ENCODE measurements at regions not wholly inside any gene's neighbourhood (a gene's known extent, or its start where the extent isn't known, plus 50 kb on each side); places are given as distances from the start of the nearest gene placed in this dataset.

GRCh38 chr20:7790189-7790588, 150.1 kb downstream of the HAO1 start:
- no TSS peak for BruUV-seq (replicated peaks)

More at GRCh38 chr20:7790189-7790588, 150.1 kb downstream of the HAO1 start:
- no peak overlapping the region for H4K91ac ChIP-seq (ENCODE audit: insufficient read depth, low read depth, low read length)
- H2AK5ac ChIP-seq (ENCODE audit: low read depth, low read length) = no peak overlapping the region
- no CpG with 5 or more reads among the region's 2 CpGs for WGBS, 2 experiments (ENCODE audit: extremely low coverage in 2 of 2, insufficient read length in 1 of 2)
- no peaks in the 10 kb centered on the region for H3K36me3 ChIP-seq (ENCODE audit: control insufficient read depth, insufficient read depth, low read length)
- no peak for DNase-seq
- no peak overlapping the region for H2BK15ac ChIP-seq (ENCODE audit: low read depth, low read length)
- H2BK20ac ChIP-seq (ENCODE audit: low read depth, low read length) = no peak overlapping the region
- H3K9me1 ChIP-seq (ENCODE audit: insufficient read depth, low read length) = no peaks in the 10 kb centered on the region
- H3K4ac ChIP-seq (ENCODE audit: low read depth, low read length) = no peak overlapping the region
- ATAC-seq (ENCODE audit: low read depth) = no peak
- no peak overlapping the region for H3K27ac ChIP-seq (ENCODE audit: insufficient read depth, low read length)
- no peak overlapping the region for H3K18ac ChIP-seq (ENCODE audit: low read depth, low read length)
- no peak overlapping the region for H2AFZ ChIP-seq (replicated peaks; ENCODE audit: low read length, poor library complexity)
- H3K4me1 ChIP-seq (ENCODE audit: control insufficient read depth, insufficient read depth, low read length) = no peaks in the 10 kb centered on the region
- no peak overlapping the region for H3K4me2 ChIP-seq (ENCODE audit: low read depth, low read length)
- TF ChIP-seq MXI1 (IDR thresholded peaks at IDR 0.05; ENCODE audit: borderline replicate concordance, low read depth, low read length) = no peak
- no peak for TF ChIP-seq SMC3 (IDR thresholded peaks at IDR 0.05; ENCODE audit: low read depth, low read length)
- no peak for TF ChIP-seq RAD21 (IDR thresholded peaks at IDR 0.05; ENCODE audit: low read length)
- TF ChIP-seq CTCF (conservative IDR thresholded peaks at IDR 0.05; ENCODE audit: low read depth, low read length) = no peak
- TF ChIP-seq ELK1 (IDR thresholded peaks at IDR 0.05; ENCODE audit: borderline replicate concordance, low read depth, low read length) = no peak
- TF ChIP-seq NFE2L2 (IDR thresholded peaks at IDR 0.05; ENCODE audit: low read depth, low read length) = no peak
- TF ChIP-seq CHD1 (IDR thresholded peaks at IDR 0.05; ENCODE audit: low read depth, low read length) = no peak
- no peak for TF ChIP-seq MAFK (IDR thresholded peaks at IDR 0.05; ENCODE audit: low read depth, low read length)
- no peak for TF ChIP-seq POLR2A (IDR thresholded peaks at IDR 0.05; ENCODE audit: low read depth, low read length)
- no peak overlapping the region for H3K9ac ChIP-seq (ENCODE audit: low read depth, low read length)
- no peak overlapping the region for H4K8ac ChIP-seq (ENCODE audit: low read depth in 2 of 2, low read length in 2 of 2)
- POLR2A ChIA-PET (ENCODE audit: unreplicated experiment) = no interaction called here
- H3K14ac ChIP-seq (replicated peaks; ENCODE audit: low read depth, low read length) = no peak overlapping the region
- no peak overlapping the region for H2BK120ac ChIP-seq (ENCODE audit: low read depth, low read length)
- H3K27me3 ChIP-seq (ENCODE audit: control insufficient read depth, insufficient read depth, low read length) = no peaks in the 10 kb centered on the region
- no peaks in the 10 kb centered on the region for H3K79me1 ChIP-seq (ENCODE audit: low read depth in 1 of 2, low read length in 2 of 2)
- H2AK9ac ChIP-seq (replicated peaks; ENCODE audit: low read depth, low read length, poor library complexity) = no peak overlapping the region
- no peaks in the 10 kb centered on the region for H3K9me3 ChIP-seq (ENCODE audit: control insufficient read depth, insufficient read depth, low read length)
- H4K20me1 ChIP-seq (ENCODE audit: insufficient read depth, low read length) = no peaks in the 10 kb centered on the region
- intact Hi-C loops (cut with micrococcal nuclease) = no loop called here
- no peak overlapping the region for H3K56ac ChIP-seq (ENCODE audit: extremely low read depth, insufficient read depth, low read length)
- CTCF ChIA-PET = no interaction called here
- in situ Hi-C loops (cut with MboI; ENCODE audit: low sequenced_read_pairs) = no loop called here
- no peak overlapping the region for H3K23ac ChIP-seq (ENCODE audit: low read depth, low read length)
- dilution Hi-C loops (cut with HindIII; ENCODE audit: low sequenced_read_pairs, unreplicated experiment) = no loop called here
- H3K4me3 ChIP-seq (ENCODE audit: insufficient read depth, low read depth, low read length) = no peak overlapping the region
- H2BK5ac ChIP-seq (ENCODE audit: low read depth, low read length, poor library complexity, severe bottlenecking) = no peak overlapping the region
- H4K5ac ChIP-seq (ENCODE audit: low read depth, low read length) = no peak overlapping the region
